Spleen (tissue), 11 donors: ENCODE measurements at regions not wholly inside any gene's neighbourhood (a gene's known extent, or its start where the extent isn't known, plus 50 kb on each side); places are given as distances from the start of the nearest gene placed in this dataset.
"Not testable (repeated sequence)": the region's sequence is repeated elsewhere in the genome, so short reads cannot be mapped to it uniquely, and the experiment has no call there.

ENCODE experiments used
- DNase-seq: peaks from one replicate; pipeline ENCODE4 v3.0.0-alpha.2; 2020
- H3K27ac ChIP-seq, 8 donors: fragments of 200-600 bp; sonication (generic) in 7 of 8; 1 replicate in 4 of 8; 2 replicates in 4 of 8; pipeline versions ENCODE4 v1.5.0 to v1.8.0; 2016 to 2021; ENCODE audit warnings: inconsistent platforms in 4 of 8, mild to moderate bottlenecking in 4 of 8, moderate library complexity in 1 of 8
- H3K27me3 ChIP-seq, 7 donors: fragments of 200-600 bp; sonication (generic) in 6 of 7; replicated peaks in 1 of 7; 1 replicate in 4 of 7; 2 replicates in 3 of 7; pipeline versions ENCODE4 v1.5.0 to v1.8.0; 2016 to 2021; ENCODE audit warnings: inconsistent platforms in 3 of 7, mild to moderate bottlenecking in 1 of 7
- H3K36me3 ChIP-seq, 6 donors: fragments of 200-600 bp; sonication (generic) in 5 of 6; 1 replicate in 4 of 6; 2 replicates in 2 of 6; pipeline versions ENCODE4 v1.5.0 to v1.8.0; 2016 to 2021; ENCODE audit warnings: inconsistent platforms in 2 of 6
- H3K4me1 ChIP-seq, 6 donors: fragments of 200-600 bp; sonication (generic) in 5 of 6; 1 replicate in 3 of 6; 2 replicates in 3 of 6; pipeline versions ENCODE4 v1.5.0 to v1.8.0; 2016 to 2021; ENCODE audit warnings: inconsistent platforms in 3 of 6
- H3K4me3 ChIP-seq, 8 donors: fragments of 200-600 bp; sonication (generic) in 7 of 8; 1 replicate in 4 of 8; 2 replicates in 4 of 8; pipeline versions ENCODE4 v1.5.0 to v1.8.0; 2016 to 2021; ENCODE audit warnings: inconsistent platforms in 4 of 8, mild to moderate bottlenecking in 4 of 8, moderate library complexity in 2 of 8
- H3K9me3 ChIP-seq, 8 donors: fragments of 200-600 bp; sonication (generic) in 7 of 8; 1 replicate in 4 of 8; 2 replicates in 4 of 8; pipeline versions ENCODE4 v1.5.0 to v1.8.0; 2016 to 2021; ENCODE audit warnings: inconsistent platforms in 4 of 8
- POLR2A ChIP-seq, 3 donors: fragments of 450-650 bp; IDR thresholded peaks; one replicate each; pipeline ENCODE4 v1.5.1; 2017; ENCODE audit warnings: antibody characterized with exemption in 3 of 3, mild to moderate bottlenecking in 1 of 3
- POLR2AphosphoS5 ChIP-seq, 3 donors: sonication (generic); formaldehyde crosslinking; IDR thresholded peaks; one replicate each; pipeline ENCODE4 v1.5.1; 2017; ENCODE audit warnings: antibody characterized with exemption in 3 of 3
- WGBS, 5 donors: extraction: QIAGEN DNeasy Blood & Tissue Kit in 3 of 5; methylation state at CpG; one replicate each; pipeline versions ENCODE4 v1.1.5 to v1.1.7; 2013 to 2018; 5-methylcytosine and 5-hydroxymethylcytosine counted together
- intact Hi-C: fragments of 100-400 bp; cut with DNase I; formaldehyde crosslinking; loops from one replicate; pipeline ENCODE4 v1.15.0; 2023; ENCODE audit warnings: low total_unique reads
- TF ChIP-seq, protein P1 (sequence below), 11 experiments: fragments of 200-600 bp in 7 of 11; fragments of 450-650 bp in 4 of 11; sonication (generic) in 4 of 11; IDR thresholded peaks in 8 of 11; conservative IDR thresholded peaks in 3 of 11; 1 replicate in 7 of 11; 2 replicates in 4 of 11; pipeline versions ENCODE4 v1.4.0 to v1.8.0; 2016 to 2021; ENCODE audit warnings: antibody characterized with exemption in 11 of 11, inconsistent platforms in 4 of 11, mild to moderate bottlenecking in 1 of 11
- donor health status: healthy with polysubstance abuse.
- donor health status: DM: no; HTN: no; CAD: no; lungs with moderate emphysema.
- donor health status: DM: no; HTN: no; CAD: no.
- donor health status: Bipolar disorder and iron deficiency.
- donor health status: healthy.
- donor health status: DM: no; HTN: no; CAD: no.
- donor health status: DM: yes; HTN: yes; CAD: no.

DNA sequence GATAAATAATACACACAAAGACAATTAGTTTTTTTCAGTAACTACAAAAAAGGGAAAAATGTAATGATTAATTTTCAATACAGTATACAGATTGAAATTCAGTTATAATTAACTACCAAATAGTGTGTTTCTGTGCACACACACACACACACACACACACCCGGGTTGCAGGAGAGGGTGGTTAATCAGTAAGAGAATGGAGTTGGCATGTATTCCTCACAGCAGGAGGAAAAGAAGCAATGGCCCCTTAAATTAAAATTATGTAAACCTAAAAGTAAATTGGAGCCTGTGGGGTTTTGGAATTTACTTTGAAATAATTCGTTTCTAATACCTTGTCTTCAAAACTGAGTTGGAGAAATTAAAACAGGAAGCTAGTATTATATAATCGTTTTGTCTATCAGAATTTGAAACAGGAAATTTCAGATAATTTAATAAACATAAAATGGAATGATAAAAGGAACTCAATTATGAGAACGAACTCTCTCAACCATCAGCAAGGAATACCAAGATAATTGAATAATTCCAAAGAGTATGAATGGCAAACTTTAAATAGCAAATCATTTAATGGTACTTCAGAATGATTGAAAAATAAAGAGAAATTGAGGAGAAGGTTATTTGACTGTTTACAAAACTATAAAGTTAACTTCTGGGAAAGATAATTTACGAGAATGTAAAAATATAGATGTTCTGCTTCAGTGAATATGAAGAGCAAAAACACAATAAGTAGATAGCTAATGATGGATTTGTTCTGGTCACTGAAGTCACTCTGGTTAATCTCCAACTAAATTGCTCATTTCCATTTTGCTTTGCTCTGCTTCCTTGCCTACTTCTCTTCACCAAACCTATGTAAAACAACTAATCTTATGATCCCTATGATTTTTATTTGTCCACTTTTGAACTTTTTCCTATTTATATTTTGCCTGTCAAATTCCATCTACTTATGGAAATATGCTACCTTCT lies 547.9 kb upstream of the ZP4 start:
- H3K27ac ChIP-seq = no peak overlapping the region
- 53 to 68% (median 58%) methylated on average over 5 of the region's 5 CpGs for WGBS, 5 donors
- no peaks in the 10 kb centered on the region for H3K27me3 ChIP-seq
- H3K4me1 ChIP-seq = no peaks in the 10 kb centered on the region
- H3K4me3 ChIP-seq = no peak overlapping the region
- peaks cover 0 to 10% (median 2%) of the 10 kb centered on the region in 8 donors for H3K9me3 ChIP-seq
- TF ChIP-seq, protein P1, sequence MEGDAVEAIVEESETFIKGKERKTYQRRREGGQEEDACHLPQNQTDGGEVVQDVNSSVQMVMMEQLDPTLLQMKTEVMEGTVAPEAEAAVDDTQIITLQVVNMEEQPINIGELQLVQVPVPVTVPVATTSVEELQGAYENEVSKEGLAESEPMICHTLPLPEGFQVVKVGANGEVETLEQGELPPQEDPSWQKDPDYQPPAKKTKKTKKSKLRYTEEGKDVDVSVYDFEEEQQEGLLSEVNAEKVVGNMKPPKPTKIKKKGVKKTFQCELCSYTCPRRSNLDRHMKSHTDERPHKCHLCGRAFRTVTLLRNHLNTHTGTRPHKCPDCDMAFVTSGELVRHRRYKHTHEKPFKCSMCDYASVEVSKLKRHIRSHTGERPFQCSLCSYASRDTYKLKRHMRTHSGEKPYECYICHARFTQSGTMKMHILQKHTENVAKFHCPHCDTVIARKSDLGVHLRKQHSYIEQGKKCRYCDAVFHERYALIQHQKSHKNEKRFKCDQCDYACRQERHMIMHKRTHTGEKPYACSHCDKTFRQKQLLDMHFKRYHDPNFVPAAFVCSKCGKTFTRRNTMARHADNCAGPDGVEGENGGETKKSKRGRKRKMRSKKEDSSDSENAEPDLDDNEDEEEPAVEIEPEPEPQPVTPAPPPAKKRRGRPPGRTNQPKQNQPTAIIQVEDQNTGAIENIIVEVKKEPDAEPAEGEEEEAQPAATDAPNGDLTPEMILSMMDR (IDR thresholded peaks at IDR 0.05 in 8 of 11, conservative IDR thresholded peaks at IDR 0.05 in 3 of 11) = no peak
- TF ChIP-seq POLR2AphosphoS5 (IDR thresholded peaks at IDR 0.05) (no peak), POLR2A (IDR thresholded peaks at IDR 0.05) (no peak)
- DNase-seq = no peak
- no peaks in the 10 kb centered on the region for H3K36me3 ChIP-seq
- intact Hi-C loops = no loop called here

DNA sequence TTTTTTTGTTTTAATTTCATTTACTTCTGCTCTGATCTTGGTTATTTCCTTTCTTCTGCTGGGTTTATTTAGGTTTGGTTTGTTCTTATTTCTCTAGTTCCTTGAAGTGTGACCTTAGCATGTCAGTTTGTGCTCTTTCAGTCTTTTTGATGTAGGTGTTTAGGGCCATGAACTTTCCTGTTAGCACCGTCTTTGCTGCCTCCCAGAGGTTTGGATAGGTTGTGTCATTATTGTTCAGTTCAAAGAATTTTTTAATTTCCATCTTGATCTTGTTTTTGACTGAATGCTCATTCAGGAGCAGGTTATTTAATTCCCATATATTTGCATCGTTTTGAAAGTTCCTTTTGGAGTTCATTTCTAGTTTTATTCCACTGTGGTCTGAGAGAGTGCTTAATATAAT lies 539.0 kb upstream of the ZP4 start:
- 58 to 79% (median 65%) methylated on average over 2 of the region's 2 CpGs for WGBS, 5 donors
- DNase-seq, H3K27me3 ChIP-seq, H3K4me3 ChIP-seq, H3K4me1 ChIP-seq, intact Hi-C loops, H3K9me3 ChIP-seq, H3K27ac ChIP-seq, H3K36me3 ChIP-seq: not testable (repeated sequence)

DNA sequence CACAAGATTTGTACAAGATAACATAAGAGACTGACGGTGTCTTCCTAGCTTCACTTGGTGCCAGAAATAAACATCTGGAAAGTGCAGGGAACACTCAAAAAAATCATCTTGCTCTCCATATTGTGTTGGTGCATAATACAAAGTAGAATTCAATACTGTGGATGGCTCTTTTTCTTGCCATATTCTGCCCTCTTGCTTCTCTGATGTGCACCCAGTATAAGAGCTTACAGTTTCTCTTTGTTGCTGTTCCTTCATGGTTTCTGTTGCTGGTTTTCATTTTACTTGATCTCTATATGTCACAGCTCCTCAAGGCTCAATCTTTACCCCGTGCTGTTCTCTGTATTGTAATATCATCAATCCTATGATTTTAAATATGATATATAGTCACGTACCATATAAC lies 528.5 kb upstream of the ZP4 start:
- TF ChIP-seq, protein P1 (IDR thresholded peaks at IDR 0.05 in 8 of 11, conservative IDR thresholded peaks at IDR 0.05 in 3 of 11) = no peak
- Histone ChIP-seq H3K27ac (no peak overlapping the region), H3K4me1 (no peaks in the 10 kb centered on the region), H3K27me3 (no peaks in the 10 kb centered on the region), H3K36me3 (no peaks in the 10 kb centered on the region), H3K4me3 (no peak overlapping the region), H3K9me3 (peaks cover 0 to 6% (median 0%) of the 10 kb centered on the region in 8 donors)
- intact Hi-C loops = no loop called here
- WGBS, 5 donors = 58 to 78% (median 61%) methylated on average over 3 of the region's 3 CpGs
- DNase-seq = no peak

DNA sequence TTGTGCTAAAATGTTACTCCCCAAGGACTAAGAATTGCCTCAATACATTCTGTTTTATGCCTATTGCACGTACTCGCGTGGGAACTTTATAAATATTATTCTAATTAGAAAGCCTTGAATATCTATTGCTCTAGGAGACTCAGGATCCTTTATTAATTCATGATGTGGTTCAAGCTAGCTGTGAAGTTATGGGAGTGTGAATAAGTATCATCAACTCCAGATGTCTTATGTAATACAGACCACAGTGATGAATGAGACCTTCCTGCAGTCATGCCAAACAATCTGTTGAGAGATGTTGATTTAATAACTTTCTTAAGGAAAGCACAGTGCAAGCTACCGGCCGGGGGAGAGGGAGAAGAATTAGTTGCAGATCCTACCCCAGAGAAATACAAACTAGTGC lies 519.2 kb upstream of the ZP4 start:
- intact Hi-C loops = no loop called here
- WGBS, 5 donors = 61 to 77% (median 71%) methylated on average over 5 of the region's 5 CpGs
- H3K36me3 ChIP-seq = no peaks in the 10 kb centered on the region

More for the DNA sequence above, 519.2 kb upstream of the ZP4 start:
- Histone ChIP-seq H3K27ac (no peak overlapping the region), H3K27me3 (no peaks in the 10 kb centered on the region), H3K4me1 (no peaks in the 10 kb centered on the region), H3K4me3 (no peak overlapping the region), H3K9me3 (peaks cover 0 to 3% (median 0%) of the 10 kb centered on the region in 8 donors)
- no peak for DNase-seq
- TF ChIP-seq, protein P1 (IDR thresholded peaks at IDR 0.05 in 8 of 11, conservative IDR thresholded peaks at IDR 0.05 in 3 of 11) = no peak
- no peak for TF ChIP-seq POLR2A (IDR thresholded peaks at IDR 0.05)
- no peak for TF ChIP-seq POLR2AphosphoS5 (IDR thresholded peaks at IDR 0.05)
